Hepatocyte (in vitro differentiated cells): ENCODE measurements at regions not wholly inside any gene's neighbourhood (a gene's known extent, or its start where the extent isn't known, plus 50 kb on each side); places are given as distances from the start of the nearest gene placed in this dataset.

Experiments
- EZH2 ChIP-seq: fragments of 200-600 bp; sonication (generic); IDR thresholded peaks from 2 replicates; pipeline ENCODE4 v1.6.1; 2016; ENCODE audit warnings: antibody characterized with exemption, mild to moderate bottlenecking, borderline replicate concordance
- TF ChIP-seq, protein P1 (sequence below): fragments of 200-600 bp; sonication (generic); IDR thresholded peaks from 2 replicates; pipeline ENCODE4 v1.5.1; 2016; ENCODE audit warnings: antibody characterized with exemption, mild to moderate bottlenecking; ENCODE audit not compliant: poor library complexity

DNA sequence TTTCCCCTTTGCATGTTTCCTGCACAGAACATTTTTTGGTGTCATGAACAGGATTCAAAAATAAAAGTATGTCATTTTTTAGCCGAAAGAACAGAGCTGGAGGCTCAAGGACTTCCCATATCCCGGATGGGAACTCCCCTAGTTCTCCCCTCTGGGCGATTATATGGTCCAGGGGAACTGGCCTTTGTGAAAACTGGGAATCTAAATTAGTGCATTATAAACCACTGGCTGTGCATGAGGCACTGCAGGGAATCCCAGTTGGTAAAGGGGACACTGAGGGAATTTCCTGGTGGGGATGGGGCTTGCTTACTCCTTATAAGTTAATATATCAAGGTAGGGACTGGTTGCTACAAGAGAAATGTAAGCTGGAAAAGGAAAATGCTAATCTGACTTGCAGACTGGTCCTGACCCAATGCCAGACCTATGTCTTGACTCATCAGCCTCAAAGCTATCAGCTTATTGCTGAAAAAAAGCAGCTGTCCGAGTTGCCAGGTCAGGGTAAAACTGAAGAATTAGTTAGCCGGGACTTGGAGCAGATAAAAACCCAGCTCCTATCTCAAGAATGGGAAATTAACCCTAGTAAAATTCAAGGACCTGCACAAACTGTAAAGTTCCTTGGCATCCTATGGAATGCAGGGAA lies 122.6 kb downstream of the FCRL5 start:
- TF ChIP-seq, protein P1, sequence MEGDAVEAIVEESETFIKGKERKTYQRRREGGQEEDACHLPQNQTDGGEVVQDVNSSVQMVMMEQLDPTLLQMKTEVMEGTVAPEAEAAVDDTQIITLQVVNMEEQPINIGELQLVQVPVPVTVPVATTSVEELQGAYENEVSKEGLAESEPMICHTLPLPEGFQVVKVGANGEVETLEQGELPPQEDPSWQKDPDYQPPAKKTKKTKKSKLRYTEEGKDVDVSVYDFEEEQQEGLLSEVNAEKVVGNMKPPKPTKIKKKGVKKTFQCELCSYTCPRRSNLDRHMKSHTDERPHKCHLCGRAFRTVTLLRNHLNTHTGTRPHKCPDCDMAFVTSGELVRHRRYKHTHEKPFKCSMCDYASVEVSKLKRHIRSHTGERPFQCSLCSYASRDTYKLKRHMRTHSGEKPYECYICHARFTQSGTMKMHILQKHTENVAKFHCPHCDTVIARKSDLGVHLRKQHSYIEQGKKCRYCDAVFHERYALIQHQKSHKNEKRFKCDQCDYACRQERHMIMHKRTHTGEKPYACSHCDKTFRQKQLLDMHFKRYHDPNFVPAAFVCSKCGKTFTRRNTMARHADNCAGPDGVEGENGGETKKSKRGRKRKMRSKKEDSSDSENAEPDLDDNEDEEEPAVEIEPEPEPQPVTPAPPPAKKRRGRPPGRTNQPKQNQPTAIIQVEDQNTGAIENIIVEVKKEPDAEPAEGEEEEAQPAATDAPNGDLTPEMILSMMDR = no peak
- no peak for TF ChIP-seq EZH2
